ENCODE measurements at regions not wholly inside any gene's neighbourhood (a gene's known extent, or its start where the extent isn't known, plus 50 kb on each side); places are given as distances from the start of the nearest gene placed in this dataset.
"Not testable (repeated sequence)": the region's sequence is repeated elsewhere in the genome, so short reads cannot be mapped to it uniquely, and the experiment has no call there.

GRCh38 chr19:41495589-41495988 is 52.6 kb downstream of the ERICH4 start:
- peaks cover 27% of the 10 kb centered on the region; the same call in 1 of the 2 replicates for H3K27me3 ChIP-seq (ENCODE audit: insufficient read depth, low read length)
- H3K4me3 ChIP-seq (ENCODE audit: low read length) = no peak overlapping the region
- H3K4me1 ChIP-seq (ENCODE audit: insufficient read depth, low read length) = no peaks in the 10 kb centered on the region
- H3K27ac ChIP-seq (ENCODE audit: low read length) = no peak overlapping the region
- H3K9me3 ChIP-seq (ENCODE audit: insufficient read depth, low read depth, low read length) = peaks cover 31% of the 10 kb centered on the region
- H3K36me3 ChIP-seq (ENCODE audit: insufficient read depth, low read depth, low read length) = no peaks in the 10 kb centered on the region
- no peak overlapping the region for H3K9ac ChIP-seq (ENCODE audit: low read depth, low read length)

DNA sequence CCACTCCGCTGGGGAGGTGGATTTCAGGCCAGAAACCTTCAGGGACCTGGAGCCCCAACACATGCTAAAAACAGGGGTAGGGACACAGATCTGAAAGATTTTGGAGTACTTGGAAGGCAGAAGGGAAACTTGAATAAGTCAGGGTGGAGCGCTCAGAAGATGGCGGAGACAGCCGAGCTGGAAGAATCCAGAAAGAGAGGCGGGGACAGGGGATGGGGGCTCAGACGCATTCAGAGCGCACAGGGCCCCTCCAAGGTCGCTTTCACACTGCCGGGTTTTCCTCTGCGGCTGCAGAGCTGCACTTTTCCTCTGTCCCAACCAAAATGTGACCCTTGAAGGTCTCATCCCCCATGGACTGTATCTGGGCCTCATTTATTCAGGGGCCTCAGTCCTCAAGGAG is 56.9 kb downstream of the ERICH4 start:
- Histone ChIP-seq H3K27ac (ENCODE audit: low read length) (no peak overlapping the region), H3K4me1 (ENCODE audit: insufficient read depth, low read length) (no peaks in the 10 kb centered on the region), H3K27me3 (ENCODE audit: insufficient read depth, low read length) (peaks cover 40% of the 10 kb centered on the region; the same call in 1 of the 2 replicates)

DNA sequence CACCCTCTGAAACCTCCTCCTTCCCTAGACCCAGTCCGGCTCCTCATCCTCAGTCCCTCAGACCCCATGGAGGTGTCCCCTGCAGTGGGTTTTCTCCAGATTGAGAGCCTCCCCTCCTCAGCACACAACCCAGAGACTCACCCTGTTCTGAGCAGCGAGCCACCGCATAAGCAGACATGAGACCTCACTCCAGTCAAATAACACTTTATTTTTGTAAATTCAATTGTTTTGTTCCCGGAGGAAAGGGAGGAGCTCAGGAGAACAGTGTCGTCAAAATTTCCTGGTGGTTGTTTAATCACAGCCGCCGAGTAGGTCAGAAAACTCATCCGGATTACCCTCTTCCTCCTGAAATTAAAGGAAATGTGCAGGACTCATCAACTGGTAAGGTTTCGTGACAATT is 57.5 kb downstream of the ERICH4 start:
- no peaks in the 10 kb centered on the region for H3K36me3 ChIP-seq (ENCODE audit: insufficient read depth, low read depth, low read length)
- H3K27me3 ChIP-seq (ENCODE audit: insufficient read depth, low read length) = peaks cover 40% of the 10 kb centered on the region; the same call in 1 of the 2 replicates
- H3K4me3 ChIP-seq (ENCODE audit: low read length) = no peak overlapping the region

More for the DNA sequence above, 56.9 kb downstream of the ERICH4 start:
- Histone ChIP-seq H3K36me3 (ENCODE audit: insufficient read depth, low read depth, low read length) (no peaks in the 10 kb centered on the region), H3K4me3 (ENCODE audit: low read length) (no peak overlapping the region), H3K9ac (ENCODE audit: low read depth, low read length) (no peak overlapping the region), H3K9me3 (ENCODE audit: insufficient read depth, low read depth, low read length) (peaks cover 48% of the 10 kb centered on the region)

GRCh38 chr19:41501854-41502253 is 58.9 kb downstream of the ERICH4 start:
- H3K27ac ChIP-seq (ENCODE audit: low read length) = no peak overlapping the region
- H3K4me1 ChIP-seq (ENCODE audit: insufficient read depth, low read length) = no peaks in the 10 kb centered on the region
- no peak overlapping the region for H3K4me3 ChIP-seq (ENCODE audit: low read length)
- H3K9me3 ChIP-seq (ENCODE audit: insufficient read depth, low read depth, low read length) = peaks cover 41% of the 10 kb centered on the region
- H3K9ac ChIP-seq (ENCODE audit: low read depth, low read length) = no peak overlapping the region
- H3K36me3 ChIP-seq (ENCODE audit: insufficient read depth, low read depth, low read length) = no peaks in the 10 kb centered on the region
- H3K27me3 ChIP-seq (ENCODE audit: insufficient read depth, low read length) = peaks cover 50% of the 10 kb centered on the region; the same call in 1 of the 2 replicates

More for the DNA sequence above, 57.5 kb downstream of the ERICH4 start:
- H3K9ac ChIP-seq (ENCODE audit: low read depth, low read length) = no peak overlapping the region
- H3K9me3 ChIP-seq (ENCODE audit: insufficient read depth, low read depth, low read length) = peaks cover 53% of the 10 kb centered on the region
- no peaks in the 10 kb centered on the region for H3K4me1 ChIP-seq (ENCODE audit: insufficient read depth, low read length)
- no peak overlapping the region for H3K27ac ChIP-seq (ENCODE audit: low read length)

GRCh38 chr19:41505105-41505504 is 62.1 kb downstream of the ERICH4 start:
- Histone ChIP-seq H3K4me1 (ENCODE audit: insufficient read depth, low read length) (no peaks in the 10 kb centered on the region), H3K9ac (ENCODE audit: low read depth, low read length) (no peak overlapping the region), H3K36me3 (ENCODE audit: insufficient read depth, low read depth, low read length) (no peaks in the 10 kb centered on the region), H3K9me3 (ENCODE audit: insufficient read depth, low read depth, low read length) (peaks cover 31% of the 10 kb centered on the region), H3K27me3 (ENCODE audit: insufficient read depth, low read length) (peaks cover 31% of the 10 kb centered on the region; the same call in 1 of the 2 replicates), H3K27ac (ENCODE audit: low read length) (no peak overlapping the region), H3K4me3 (ENCODE audit: low read length) (no peak overlapping the region)

GRCh38 chr19:41510484-41510883 is 65.5 kb upstream of the CEACAM21 start:
- Histone ChIP-seq H3K9ac (ENCODE audit: low read depth, low read length) (no peak overlapping the region), H3K9me3 (ENCODE audit: insufficient read depth, low read depth, low read length) (peaks cover 19% of the 10 kb centered on the region; the same call in 1 of the 2 replicates), H3K27ac (ENCODE audit: low read length) (no peak overlapping the region), H3K27me3 (ENCODE audit: insufficient read depth, low read length) (peaks cover 16% of the 10 kb centered on the region; the same call in 1 of the 2 replicates), H3K36me3 (ENCODE audit: insufficient read depth, low read depth, low read length) (no peaks in the 10 kb centered on the region), H3K4me1 (ENCODE audit: insufficient read depth, low read length) (no peaks in the 10 kb centered on the region), H3K4me3 (ENCODE audit: low read length) (no peak overlapping the region)

DNA sequence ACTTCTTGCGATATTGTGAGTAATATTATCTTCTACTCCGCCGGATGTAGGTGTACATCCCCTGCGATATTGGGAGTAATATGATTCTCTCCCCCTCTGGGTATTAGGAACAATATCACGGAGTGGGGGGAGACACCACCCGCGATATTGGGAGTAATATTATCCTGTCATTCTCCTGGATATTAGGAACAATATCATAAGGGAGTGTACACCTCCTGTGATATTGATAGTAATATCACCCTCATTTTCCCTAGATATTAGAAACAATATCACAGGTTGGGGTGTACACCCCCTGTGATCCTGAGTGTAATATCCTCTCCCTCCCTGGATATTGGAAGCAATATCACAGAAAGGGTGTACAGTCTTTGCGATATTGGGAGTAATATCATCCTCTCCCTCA is 64.3 kb upstream of the CEACAM21 start:
- Histone ChIP-seq H3K9me3 (ENCODE audit: insufficient read depth, low read depth, low read length) (peaks cover 19% of the 10 kb centered on the region; the same call in 1 of the 2 replicates), H3K9ac (ENCODE audit: low read depth, low read length) (no peak overlapping the region), H3K4me1 (ENCODE audit: insufficient read depth, low read length) (no peaks in the 10 kb centered on the region), H3K27ac (ENCODE audit: low read length) (no peak overlapping the region), H3K27me3 (ENCODE audit: insufficient read depth, low read length) (peaks cover 16% of the 10 kb centered on the region; the same call in 1 of the 2 replicates), H3K4me3 (ENCODE audit: low read length) (no peak overlapping the region), H3K36me3 (ENCODE audit: insufficient read depth, low read depth, low read length) (no peaks in the 10 kb centered on the region)

DNA sequence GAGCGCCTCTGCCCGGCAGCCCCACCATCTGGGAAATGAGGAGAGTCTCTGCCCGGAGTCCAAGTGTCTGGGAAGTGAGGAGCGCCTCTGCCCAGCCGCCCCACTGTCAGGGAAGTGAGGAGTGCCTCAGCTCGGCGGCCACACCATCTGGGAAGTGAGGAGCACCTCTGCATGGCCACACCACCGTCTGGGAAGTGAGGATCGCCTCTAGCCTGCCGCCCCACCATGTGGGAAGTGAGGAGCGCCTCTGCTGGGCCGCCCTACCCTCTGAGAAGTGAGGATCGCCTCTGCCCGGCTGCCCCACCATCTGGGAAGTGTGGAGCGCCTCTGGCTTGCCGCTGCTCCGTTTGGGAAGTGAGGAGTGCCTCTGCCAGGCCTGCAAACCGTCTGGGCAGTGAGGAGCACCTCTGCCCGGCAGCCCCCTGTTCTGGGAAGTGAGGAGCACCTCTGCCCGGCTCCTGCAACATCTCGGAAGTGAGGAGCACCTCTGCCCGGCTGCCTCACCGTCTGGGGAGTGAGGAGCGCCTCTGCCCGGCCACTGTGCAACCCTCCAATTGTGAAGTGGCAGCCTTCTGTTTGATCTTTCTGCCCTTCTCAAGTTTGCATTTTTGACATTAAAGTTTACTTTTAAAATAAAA is 60.8 kb upstream of the CEACAM21 start:
- Histone ChIP-seq H3K4me3 (ENCODE audit: low read length) (no peak overlapping the region), H3K36me3 (ENCODE audit: insufficient read depth, low read depth, low read length) (no peaks in the 10 kb centered on the region), H3K9me3 (ENCODE audit: insufficient read depth, low read depth, low read length) (peaks cover 11% of the 10 kb centered on the region; the same call in 1 of the 2 replicates), H3K4me1 (ENCODE audit: insufficient read depth, low read length) (no peaks in the 10 kb centered on the region), H3K27ac (ENCODE audit: low read length) (no peak overlapping the region), H3K27me3 (ENCODE audit: insufficient read depth, low read length) (peaks cover 45% of the 10 kb centered on the region), H3K9ac (ENCODE audit: low read depth, low read length) (no peak overlapping the region)

DNA sequence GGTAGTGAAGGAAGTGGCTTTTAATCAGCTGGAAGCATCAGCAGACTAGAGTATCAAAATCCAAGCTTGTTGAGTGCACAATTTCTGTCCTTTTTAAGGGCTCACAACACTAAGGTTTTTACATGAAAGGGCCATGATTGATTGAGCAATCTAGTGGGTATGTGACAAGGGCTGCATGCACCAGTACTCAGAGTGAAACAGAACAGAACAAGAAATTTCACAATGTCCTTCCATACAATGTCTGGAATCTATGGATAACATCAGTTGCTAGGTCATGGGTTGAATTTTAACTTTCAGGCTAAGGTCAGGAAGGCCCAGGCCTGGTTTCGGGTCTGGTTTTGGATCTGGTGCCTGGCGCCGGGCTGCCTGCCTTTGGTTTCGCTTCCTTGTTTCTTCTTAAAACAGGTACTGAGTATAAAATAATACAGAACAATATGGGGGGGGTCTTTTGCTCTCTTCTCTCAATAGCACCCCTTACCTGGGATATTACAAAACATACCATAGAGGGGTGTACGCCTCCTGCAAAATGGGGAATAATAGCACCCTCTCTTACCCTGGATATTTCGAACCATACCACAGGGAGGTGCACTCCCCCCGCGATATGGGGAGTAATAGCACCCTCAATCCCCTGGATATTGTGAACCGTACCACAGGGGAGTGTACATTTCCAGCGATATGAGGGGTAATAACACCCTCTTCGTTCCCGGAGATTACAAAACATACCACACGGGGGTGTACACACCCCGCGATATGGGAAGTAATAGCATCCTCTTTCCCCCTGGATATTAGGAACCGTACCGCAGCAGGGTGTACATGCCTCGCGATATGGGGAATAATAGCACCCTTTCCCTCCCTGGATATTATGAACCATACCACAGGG is 59.4 kb upstream of the CEACAM21 start:
- H3K4me3 ChIP-seq (ENCODE audit: low read length); H3K36me3 ChIP-seq (ENCODE audit: insufficient read depth, low read depth, low read length); H3K9ac ChIP-seq (ENCODE audit: low read depth, low read length); H3K9me3 ChIP-seq (ENCODE audit: insufficient read depth, low read depth, low read length); H3K27ac ChIP-seq (ENCODE audit: low read length); H3K4me1 ChIP-seq (ENCODE audit: insufficient read depth, low read length): not testable (repeated sequence)
- H3K27me3 ChIP-seq (ENCODE audit: insufficient read depth, low read length) = peaks cover 59% of the 10 kb centered on the region

DNA sequence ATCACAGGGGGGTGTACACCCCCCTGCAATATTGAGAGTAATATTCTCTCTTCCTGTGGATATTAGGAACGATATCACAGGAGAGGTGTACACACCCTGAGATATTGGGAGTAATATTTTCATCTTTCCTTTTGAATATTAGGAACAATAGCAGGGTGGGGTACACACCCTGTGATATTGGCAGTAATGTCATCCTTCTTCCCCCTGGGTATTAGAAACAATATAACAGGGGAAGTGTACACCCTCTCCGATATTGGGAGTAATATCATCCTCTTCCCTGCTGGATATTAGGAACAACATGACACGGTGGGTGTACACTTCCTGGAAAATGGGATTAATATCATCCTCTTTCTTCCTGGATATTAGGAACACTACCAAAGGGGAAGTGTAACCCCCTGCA is 57.8 kb upstream of the CEACAM21 start:
- Histone ChIP-seq H3K9me3 (ENCODE audit: insufficient read depth, low read depth, low read length) (peaks cover 6% of the 10 kb centered on the region; the same call in 1 of the 2 replicates), H3K27me3 (ENCODE audit: insufficient read depth, low read length) (peaks cover 75% of the 10 kb centered on the region), H3K4me1 (ENCODE audit: insufficient read depth, low read length) (no peaks in the 10 kb centered on the region), H3K36me3 (ENCODE audit: insufficient read depth, low read depth, low read length) (no peaks in the 10 kb centered on the region), H3K4me3 (ENCODE audit: low read length) (no peak overlapping the region), H3K27ac (ENCODE audit: low read length) (no peak overlapping the region), H3K9ac (ENCODE audit: low read depth, low read length) (no peak overlapping the region)

DNA sequence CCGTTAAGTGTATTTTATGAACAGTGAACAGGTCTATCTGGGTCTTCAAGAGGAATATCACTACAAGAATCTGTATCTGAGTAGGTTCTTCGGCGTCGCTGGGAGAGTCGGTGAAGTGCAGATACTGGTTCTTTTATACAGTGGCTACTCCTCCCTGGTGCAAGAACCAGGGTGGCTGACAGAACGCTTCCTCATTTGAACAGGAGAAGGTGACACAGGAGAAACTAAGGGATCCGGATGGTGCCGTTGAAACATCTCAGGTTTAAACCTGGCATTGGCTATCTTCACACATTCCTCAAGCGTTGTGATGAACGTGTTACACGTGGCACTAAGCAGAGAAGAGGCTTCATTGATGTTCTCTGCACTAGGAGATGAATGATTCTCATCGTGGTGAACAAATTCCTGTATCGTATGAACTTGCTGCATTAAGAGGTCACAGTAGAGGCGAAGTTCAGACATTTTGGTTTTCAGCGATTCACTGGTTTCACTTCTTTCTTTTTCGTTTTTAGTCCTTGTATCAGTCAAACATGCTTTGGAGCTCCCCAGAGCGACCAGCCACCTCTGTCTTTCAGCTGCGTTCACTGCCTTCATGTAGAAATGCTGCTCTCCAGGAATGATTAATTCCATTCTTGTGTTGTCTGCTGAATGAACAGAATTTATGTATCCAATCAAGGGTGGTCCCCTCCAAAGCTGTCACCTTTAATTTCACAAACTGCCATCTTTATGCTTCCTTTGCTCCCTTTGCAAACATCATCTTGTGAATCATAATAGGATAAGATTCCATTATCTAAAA is 54.6 kb upstream of the CEACAM21 start:
- H3K9me3 ChIP-seq (ENCODE audit: insufficient read depth, low read depth, low read length); H3K27ac ChIP-seq (ENCODE audit: low read length); H3K4me1 ChIP-seq (ENCODE audit: insufficient read depth, low read length); H3K9ac ChIP-seq (ENCODE audit: low read depth, low read length); H3K36me3 ChIP-seq (ENCODE audit: insufficient read depth, low read depth, low read length): not testable (repeated sequence)
- H3K4me3 ChIP-seq (ENCODE audit: low read length) = peak overlapping the region; percentile 45; the same call in 1 of the 2 replicates
- H3K27me3 ChIP-seq (ENCODE audit: insufficient read depth, low read length) = peaks cover 94% of the 10 kb centered on the region

All from iPS-20b (cell line).